ENCODE measurements at regions not wholly inside any gene's neighbourhood (a gene's known extent, or its start where the extent isn't known, plus 50 kb on each side); places are given as distances from the start of the nearest gene placed in this dataset.

GRCh38 chr3:6062261-6063187 is 798.4 kb upstream of the GRM7 start:
- TF ChIP-seq CTCF (IDR thresholded peaks at IDR 0.05), result no peak

GRCh38 chr3:6066397-6066796 is 794.5 kb upstream of the GRM7 start:
- TF ChIP-seq CTCF (IDR thresholded peaks at IDR 0.05), result no peak

GRCh38 chr3:6074952-6075351 is 786.0 kb upstream of the GRM7 start:
- TF ChIP-seq CTCF (IDR thresholded peaks at IDR 0.05), result no peak

DNA sequence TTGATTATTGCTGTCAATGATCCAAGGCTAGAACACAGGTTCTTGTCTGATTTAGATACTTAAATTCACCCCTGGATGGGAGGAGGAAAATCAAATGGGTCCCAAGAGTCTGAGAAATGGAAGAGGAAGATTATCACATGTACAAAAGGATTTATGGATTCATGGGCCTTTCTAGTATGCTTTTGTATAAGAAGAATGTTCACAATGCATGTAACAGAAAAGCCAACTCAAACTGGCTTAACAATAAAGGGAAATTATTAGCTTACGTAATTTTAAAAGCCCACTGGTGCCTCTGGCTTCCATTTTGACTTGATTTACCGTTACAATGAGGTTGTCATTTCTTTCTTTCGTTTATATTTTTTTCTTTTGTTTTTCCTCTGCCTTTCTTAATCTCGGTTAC is 782.5 kb upstream of the GRM7 start:
- no peak for TF ChIP-seq CTCF (IDR thresholded peaks at IDR 0.05)

DNA sequence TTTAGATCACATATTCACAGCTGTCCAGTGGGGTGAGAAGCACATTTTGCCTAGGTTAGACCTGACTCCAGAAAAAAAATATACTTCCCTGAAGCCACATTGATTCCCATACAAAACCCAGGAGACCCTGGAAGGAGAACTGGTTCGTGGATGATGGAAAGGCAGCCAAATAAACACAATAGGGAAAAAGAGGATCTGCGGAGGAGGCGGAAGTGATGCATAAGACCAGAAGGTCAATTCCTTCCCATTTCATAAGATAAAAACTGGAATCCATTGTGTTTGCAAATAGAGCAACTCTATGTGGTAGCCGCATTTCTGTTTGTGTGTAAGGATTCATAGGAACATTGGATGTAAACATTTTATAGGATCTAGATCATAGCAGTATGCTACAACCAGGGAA is 781.9 kb upstream of the GRM7 start:
- TF ChIP-seq CTCF (IDR thresholded peaks at IDR 0.05), result no peak

DNA sequence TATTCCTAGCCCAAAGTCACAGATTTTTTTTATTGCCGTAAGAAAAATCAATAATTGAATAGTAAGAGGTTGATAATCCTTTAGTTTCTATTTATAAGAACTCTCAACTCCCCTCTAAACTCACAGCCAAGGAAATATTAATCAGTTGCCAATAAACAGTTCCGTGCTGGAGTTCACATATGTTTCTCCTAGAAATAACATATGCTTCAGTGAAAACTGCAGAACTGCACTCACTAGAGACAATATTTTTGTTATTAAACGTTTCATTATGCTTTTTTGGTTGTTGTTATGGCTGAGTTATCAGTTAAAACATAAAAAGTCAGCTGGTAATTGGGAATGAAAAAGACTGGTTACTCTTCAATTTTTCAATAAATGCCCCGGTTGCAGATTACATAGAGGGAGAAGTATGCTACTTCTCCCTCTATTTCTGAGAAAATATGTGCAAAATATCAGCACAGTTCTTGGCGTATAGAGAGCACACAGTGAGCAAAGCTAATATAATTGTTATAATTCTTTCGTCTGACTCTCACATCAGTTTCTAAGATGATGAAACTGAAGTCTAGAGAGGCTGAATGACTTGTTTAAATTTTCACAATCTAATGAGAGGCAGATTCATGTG is 781.2 kb upstream of the GRM7 start:
- no peak for TF ChIP-seq CTCF (IDR thresholded peaks at IDR 0.05)

DNA sequence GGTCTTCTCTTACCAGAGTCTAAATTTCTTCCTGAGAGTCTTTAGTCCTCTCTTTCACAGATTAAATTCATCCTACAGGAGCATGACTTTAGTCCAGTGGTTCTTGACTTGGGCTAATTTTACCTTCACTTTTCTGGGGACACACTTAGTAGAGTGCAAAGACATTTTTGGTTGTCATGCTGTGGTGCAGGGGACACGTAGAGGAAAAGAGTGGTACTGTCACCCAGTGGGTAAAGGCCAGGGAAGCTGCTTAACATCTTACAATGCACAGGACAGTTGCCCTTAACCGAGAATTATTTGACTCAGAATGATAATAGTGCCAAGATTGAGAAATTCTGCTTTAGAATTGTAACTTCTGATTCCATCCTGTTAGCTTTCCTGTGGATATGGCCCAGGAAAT is 772.5 kb upstream of the GRM7 start:
- no peak for TF ChIP-seq CTCF (IDR thresholded peaks at IDR 0.05)
